AG09319 (cell line): ENCODE measurements at regions not wholly inside any gene's neighbourhood (a gene's known extent, or its start where the extent isn't known, plus 50 kb on each side); places are given as distances from the start of the nearest gene placed in this dataset.
"Not testable (repeated sequence)": the region's sequence is repeated elsewhere in the genome, so short reads cannot be mapped to it uniquely, and the experiment has no call there.

Experiments used
- DNase-seq: peaks from one replicate; pipeline ENCODE4 v3.0.0-alpha.2; 2010; ENCODE audit warnings: low read depth; ENCODE audit errors: extremely low read depth
- CTCF ChIP-seq: IDR thresholded peaks from 2 replicates; pipeline ENCODE4 v1.5.1; 2011; ENCODE audit warnings: low read depth, mild to moderate bottlenecking, inconsistent platforms, low read length, moderate library complexity

- DNase-seq, result no peak
- no peak for TF ChIP-seq CTCF
These were observed 814.8 kb downstream of the KCNJ3 start for GRCh38 chr2:155513248-155513647.

- DNase-seq, result no peak
- no peak for TF ChIP-seq CTCF
These were observed 804.3 kb downstream of the KCNJ3 start for GRCh38 chr2:155502766-155503165.

- no peak for TF ChIP-seq CTCF
- DNase-seq, result no peak
These were observed 799.6 kb downstream of the KCNJ3 start for GRCh38 chr2:155498106-155498505.

- no peak for DNase-seq
- no peak for TF ChIP-seq CTCF
These were observed 796.2 kb downstream of the KCNJ3 start for GRCh38 chr2:155494744-155495143.

DNA sequence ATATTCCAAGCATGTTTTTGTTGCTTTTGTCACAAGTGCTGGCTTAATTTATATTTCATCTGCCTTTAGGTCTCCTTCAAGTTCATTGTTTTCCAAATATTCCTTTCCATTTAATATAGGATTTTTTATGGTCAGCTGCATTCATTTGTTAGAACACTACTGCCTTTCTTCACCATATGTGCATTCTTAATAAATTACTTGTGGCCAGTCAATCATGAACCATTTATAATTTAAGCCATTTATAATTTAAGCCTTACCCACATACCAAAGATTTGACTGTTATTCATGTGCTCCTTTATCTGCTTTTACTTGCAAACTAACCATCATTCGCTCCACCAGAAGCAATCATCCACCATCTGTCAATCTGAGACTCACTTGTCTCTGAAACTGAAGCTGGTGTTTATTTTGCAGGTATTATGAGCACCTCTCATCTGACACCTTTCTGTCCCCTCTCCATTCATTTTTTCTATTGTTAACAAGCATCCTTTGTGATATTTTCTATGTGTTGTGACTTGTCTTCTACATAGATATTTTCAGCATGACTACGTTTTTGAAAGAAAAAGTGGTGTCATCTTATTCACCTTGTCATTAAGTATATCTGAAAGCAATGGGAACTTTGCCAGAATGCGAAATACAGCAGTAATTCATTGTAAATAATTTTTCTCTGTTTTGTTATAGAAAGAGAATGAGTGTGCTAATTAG is 786.8 kb downstream of the KCNJ3 start:
- DNase-seq, result no peak
- no peak for TF ChIP-seq CTCF

DNA sequence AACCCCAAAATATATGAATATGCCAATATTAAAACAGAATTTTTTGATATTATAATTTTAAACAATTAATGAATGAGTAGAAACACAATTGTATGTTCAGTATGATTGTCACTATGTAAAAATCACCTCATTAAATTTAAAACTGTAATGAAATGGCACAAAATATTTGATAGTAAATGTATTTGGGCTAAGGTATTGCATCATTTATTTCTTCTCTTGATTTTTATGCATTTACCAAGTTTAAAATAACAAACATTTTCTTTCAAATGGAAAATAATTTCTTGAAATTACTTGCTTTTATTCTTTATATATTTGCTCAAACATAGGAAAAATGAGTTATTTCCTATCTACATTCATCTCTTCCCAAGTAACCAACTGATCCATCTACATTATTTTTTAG is 782.6 kb downstream of the KCNJ3 start:
- DNase-seq, result no peak
- TF ChIP-seq CTCF, result no peak

GRCh38 chr2:155472018-155472417 is 773.5 kb downstream of the KCNJ3 start:
- DNase-seq, result not testable (repeated sequence)

- TF ChIP-seq CTCF, result no peak
- no peak for DNase-seq
These were observed 757.7 kb downstream of the KCNJ3 start for GRCh38 chr2:155456222-155456621.
